Left lobe of liver (tissue), 2 donors: ENCODE measurements at regions not wholly inside any gene's neighbourhood (a gene's known extent, or its start where the extent isn't known, plus 50 kb on each side); places are given as distances from the start of the nearest gene placed in this dataset.
"Not testable (repeated sequence)": the region's sequence is repeated elsewhere in the genome, so short reads cannot be mapped to it uniquely, and the experiment has no call there.

ENCODE experiments used
- ATAC-seq: fragments of 200-7000 bp; cut with Tn5 transposase; one replicate; pipeline ENCODE4 v1.9.1; 2020; ENCODE audit warnings: mild to moderate bottlenecking, moderate library complexity
- DNase-seq: peaks from one replicate; pipeline ENCODE4 v3.0.0-alpha.2; 2020; ENCODE audit warnings: low spot score
- donor health status: DM: no; HTN: no; CAD: no; lungs with moderate emphysema.
- donor health status: DM: no; HTN: yes; CAD: no.

- no peak for DNase-seq
- ATAC-seq, result no peak
These were observed 118.3 kb downstream of the EXOC5 start for GRCh38 chr14:57150449-57150848.

- ATAC-seq (no peak), DNase-seq (no peak)
These were observed 129.5 kb downstream of the EXOC5 start for GRCh38 chr14:57139173-57139572.

DNA sequence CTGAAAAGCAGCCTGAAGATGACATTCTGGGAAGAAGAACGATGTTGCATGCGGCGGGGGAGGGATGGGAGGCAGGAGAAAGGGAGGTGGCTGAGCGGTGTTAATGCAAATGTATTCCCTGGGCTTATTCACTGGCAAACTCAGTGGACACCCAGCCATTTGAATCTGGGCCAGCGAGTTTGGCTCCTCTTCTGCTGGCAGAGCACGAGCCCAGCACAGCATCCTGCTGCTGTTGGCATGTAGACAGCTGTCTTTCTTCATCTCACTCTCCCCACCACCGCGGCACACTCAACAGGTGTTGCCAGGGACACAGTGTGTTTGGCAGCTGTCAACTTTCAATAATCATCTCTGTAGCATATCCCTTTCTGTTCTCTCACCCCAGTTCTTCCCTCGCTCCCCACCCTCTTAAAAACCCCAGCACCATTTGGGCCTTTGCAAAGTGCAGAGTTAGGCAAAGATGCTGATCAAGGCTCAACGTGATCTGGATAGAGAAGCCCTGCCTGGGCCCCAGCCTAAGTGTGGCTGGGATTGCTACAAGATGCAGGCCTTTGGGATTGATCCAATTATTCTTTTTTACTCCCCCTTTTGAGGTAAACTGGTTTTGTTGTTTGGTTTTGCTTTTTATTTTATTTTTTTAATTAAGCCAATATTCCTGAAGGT, 131.9 kb downstream of the EXOC5 start:
- DNase-seq (peak; percentile 65), ATAC-seq (peak; percentile 86)

- DNase-seq, ATAC-seq: not testable (repeated sequence)
These were observed 140.9 kb downstream of the EXOC5 start for GRCh38 chr14:57127809-57128208.

GRCh38 chr14:57122129-57122528, 146.6 kb downstream of the EXOC5 start:
- ATAC-seq (no peak), DNase-seq (no peak)

GRCh38 chr14:57112072-57112807, 156.5 kb downstream of the EXOC5 start:
- not testable (repeated sequence) for DNase-seq, ATAC-seq

GRCh38 chr14:57110411-57110810, 158.3 kb downstream of the EXOC5 start:
- ATAC-seq, DNase-seq: not testable (repeated sequence)

- DNase-seq (no peak), ATAC-seq (no peak)
These were observed 177.6 kb downstream of the EXOC5 start for GRCh38 chr14:57091030-57091608.

DNA sequence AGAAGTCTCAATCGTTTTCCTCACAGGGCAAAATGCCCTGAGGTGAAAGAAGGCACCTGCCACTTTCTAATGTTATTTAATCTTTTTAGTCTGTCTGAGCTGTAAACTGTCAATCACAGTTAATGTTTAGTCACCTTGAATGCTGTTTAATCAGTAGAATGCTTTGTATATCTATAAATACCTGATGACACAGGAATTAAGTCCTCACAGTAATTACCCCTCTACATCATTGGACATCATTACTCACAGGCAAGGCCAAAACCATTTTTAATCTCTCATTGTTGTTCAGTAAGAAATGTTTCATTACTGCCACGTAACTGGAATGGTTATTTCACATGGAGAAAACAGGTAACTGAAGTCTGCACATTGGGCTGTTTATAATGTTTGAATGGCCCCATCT, 178.8 kb downstream of the EXOC5 start:
- no peak for DNase-seq
- ATAC-seq, result no peak

GRCh38 chr14:57087841-57088240, 180.9 kb downstream of the EXOC5 start:
- DNase-seq, result no peak
- no peak for ATAC-seq

DNA sequence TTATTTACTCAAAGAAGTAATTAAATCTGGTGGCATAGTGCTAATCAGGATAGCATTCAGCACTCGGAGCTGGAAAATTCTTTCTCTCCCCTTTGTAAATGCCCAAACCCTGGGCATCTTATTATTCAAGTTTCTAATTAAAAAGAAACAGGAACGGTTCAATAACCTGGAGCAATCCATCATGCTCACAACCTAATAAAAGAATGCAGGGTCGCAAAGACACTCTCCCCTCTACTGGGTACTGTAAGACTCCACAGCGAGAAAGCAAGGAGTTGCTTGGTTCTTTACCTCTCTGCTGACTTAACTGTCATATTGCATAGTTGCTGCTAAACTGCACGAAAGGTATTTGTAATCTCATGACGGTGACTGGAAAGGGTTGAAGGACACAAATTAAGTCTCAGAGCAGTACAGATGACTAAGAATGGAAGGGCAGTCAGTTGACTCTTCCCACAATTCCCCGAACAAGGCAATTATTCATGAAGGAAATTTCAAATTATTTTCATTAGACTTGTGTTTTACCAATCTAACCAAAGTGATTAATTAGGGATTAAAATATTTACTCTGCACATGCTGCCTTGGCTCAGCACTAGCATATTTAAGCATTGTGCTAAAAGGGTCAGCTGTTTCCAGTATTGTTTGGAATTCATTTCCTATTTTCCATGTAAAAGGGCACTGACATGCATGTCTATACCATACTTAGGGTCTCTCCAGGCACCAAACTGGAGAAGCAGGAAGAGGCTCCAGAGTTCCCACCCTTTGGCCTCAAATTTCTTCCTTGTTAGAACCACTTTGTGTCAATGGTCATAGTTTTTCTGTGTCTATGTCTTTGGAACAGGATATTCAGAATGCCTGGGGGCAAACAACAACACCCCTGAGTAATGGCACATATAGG, 182.2 kb downstream of the EXOC5 start:
- ATAC-seq (no peak), DNase-seq (no peak)

DNA sequence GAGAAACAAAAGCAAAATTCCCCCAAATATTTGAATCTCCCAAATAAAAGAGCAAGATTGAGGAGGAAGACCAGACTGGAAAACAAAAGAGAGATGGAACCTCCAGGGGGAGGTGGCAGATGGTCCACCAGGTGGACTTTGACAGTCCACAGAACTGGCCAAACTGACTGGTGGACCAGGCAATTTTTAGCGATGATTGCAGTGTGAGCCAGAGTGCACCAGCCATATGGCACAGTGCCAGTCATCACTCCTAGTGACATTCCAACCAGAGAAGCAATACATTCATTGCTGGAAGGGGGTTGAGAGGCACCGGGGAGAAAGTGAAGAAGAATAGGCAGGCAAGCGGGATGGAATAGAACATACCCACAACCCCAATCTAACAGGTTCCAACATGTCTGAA, 182.9 kb downstream of the EXOC5 start:
- no peak for DNase-seq
- ATAC-seq, result no peak

- DNase-seq (no peak), ATAC-seq (no peak)
These were observed 183.7 kb downstream of the EXOC5 start for GRCh38 chr14:57085043-57085442.

DNA sequence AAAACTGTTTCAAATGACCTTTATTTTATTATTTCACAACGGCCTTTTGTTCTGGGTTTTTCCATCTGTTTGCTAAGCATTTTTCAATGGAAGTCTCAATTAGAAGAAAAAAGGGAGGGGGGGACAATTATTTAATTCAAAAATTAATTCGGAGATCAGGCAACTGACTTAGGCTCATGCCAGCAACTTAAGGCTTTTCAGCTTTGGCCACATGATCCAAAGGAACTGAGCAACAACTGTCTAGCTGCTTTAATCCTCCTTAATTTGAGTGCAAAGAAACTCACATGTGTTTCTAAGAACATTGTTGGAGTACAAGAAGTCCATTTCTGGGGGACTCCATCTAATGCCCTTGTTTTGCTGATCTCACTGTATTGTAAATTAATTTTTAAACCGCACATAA, 188.0 kb downstream of the EXOC5 start:
- ATAC-seq (no peak), DNase-seq (no peak)

DNA sequence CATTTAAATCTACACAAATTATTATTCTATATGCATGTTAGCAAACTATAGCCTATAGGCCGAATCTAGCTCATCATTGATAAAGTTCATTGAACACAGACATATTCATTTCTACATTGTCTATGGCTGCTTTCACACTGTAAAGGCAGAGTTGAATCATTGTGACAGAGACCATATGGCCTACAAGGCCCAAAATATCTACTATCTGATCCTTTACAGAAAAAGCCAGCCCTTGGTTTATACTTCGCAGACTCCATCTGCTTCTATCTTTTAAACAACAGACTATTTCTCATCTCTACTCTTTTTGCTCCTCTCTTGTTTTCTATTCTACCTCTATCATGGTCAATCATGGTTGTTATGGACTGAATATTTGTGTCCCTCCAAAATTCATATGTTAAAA, 190.7 kb downstream of the EXOC5 start:
- no peak for DNase-seq
- ATAC-seq, result no peak

GRCh38 chr14:57073986-57074385, 194.7 kb downstream of the EXOC5 start:
- ATAC-seq (no peak), DNase-seq (no peak)

DNA sequence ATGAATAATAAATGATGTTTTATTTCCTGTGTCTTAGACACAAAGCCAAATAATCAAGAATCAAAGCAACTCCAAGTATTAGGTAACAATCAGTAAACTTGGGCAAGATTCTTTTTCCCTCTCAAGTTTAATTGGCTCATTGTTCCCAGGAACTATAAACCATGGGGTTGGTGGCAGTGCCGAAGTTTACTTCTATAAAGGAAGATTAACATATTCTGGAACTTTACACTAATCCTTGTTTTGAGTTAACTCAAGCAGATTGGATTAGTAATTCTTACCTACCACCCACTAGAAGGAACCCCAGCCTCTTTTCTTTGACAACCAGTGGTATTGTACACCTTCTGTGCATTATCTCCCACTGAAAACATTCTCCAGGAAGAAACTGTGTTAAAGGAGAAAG, 197.1 kb downstream of the EXOC5 start:
- ATAC-seq (no peak), DNase-seq (no peak)

DNA sequence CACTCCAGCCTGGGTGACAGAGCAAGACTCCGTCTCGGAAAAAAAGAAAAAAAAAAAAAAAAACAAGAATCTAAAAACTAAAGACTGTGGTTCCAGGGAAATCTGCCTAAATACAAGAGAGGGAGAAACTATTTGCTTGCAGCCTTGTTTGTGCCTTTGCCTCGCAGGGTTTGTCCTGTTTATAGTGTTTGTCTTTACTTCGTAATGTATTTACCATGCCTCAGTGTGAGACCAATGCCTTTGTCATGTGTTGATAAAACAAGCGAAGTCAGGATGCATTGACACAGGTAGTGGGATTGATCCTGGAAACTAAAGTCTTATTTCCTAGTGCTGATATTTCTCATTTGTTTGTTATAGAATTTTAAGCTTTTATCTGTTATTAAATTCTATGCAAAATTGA, 199.0 kb downstream of the EXOC5 start:
- DNase-seq (no peak), ATAC-seq (no peak)

DNA sequence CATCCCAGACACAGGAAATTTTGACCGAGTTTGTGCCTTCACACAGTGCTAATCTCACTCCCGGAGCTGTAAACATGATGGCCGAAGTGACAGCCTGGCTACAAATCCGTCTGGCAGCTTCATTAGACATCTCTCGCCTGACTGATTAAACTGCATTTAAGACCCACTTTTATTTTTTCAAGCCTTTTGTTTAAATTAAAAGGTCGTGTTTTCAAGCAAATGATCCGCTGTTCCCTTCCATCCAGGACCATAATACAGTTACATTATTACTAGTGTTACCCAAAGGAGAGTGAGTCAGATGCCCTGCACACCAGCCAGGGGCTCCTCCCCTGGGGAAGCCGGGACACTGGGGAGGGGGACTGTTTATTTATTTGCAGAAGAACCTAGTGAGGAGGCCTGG, 200.2 kb downstream of the EXOC5 start:
- DNase-seq (no peak), ATAC-seq (no peak)

DNA sequence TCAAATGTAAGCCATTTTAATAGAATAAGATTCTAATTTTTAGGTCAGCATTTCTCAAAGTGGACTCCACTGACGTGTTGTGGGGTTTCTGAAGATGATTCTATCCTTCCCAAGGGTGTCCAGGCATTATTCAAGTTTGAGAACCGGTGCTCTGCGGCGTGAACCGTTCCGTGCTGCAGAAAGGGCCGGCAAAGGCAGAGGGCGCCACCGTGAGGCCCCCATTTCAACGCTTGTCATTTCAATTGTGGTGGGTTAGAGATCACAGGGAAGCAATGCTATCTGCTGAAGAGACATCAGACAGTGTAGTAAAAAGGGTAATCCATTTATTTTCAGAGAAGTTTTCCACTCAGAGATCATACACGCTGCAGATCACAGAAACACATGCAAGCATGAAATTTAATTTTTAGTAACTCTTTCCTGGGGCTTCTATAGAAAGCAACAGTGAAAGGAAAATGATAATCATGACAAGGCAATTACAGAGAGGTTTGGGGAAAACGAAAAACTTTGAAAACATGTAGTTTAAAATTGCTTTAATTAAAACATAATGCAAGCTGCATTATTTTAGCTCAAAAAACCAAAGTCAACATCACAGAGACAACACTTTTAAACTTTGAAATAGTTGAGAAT, 201.7 kb downstream of the EXOC5 start:
- ATAC-seq, result peak; percentile 100
- DNase-seq, result peak; percentile 72

- peak; percentile 60 for ATAC-seq
These were observed 202.2 kb downstream of the EXOC5 start for GRCh38 chr14:57066463-57066862.

More at GRCh38 chr14:57066463-57066862, 202.2 kb downstream of the EXOC5 start:
- no peak for DNase-seq
